Epithelial cell of prostate (primary cell): ENCODE measurements at regions not wholly inside any gene's neighbourhood (a gene's known extent, or its start where the extent isn't known, plus 50 kb on each side); places are given as distances from the start of the nearest gene placed in this dataset.
"Not testable (repeated sequence)": the region's sequence is repeated elsewhere in the genome, so short reads cannot be mapped to it uniquely, and the experiment has no call there.

Experiments used
- DNase-seq: peaks from one replicate; pipeline ENCODE4 v3.0.0-alpha.2; 2011; ENCODE audit warnings: low read depth, low spot score
- H3K27ac ChIP-seq: fragments of 450-650 bp; 2 replicates; pipeline ENCODE4 v1.5.1; 2017; ENCODE audit warnings: mild to moderate bottlenecking

DNA sequence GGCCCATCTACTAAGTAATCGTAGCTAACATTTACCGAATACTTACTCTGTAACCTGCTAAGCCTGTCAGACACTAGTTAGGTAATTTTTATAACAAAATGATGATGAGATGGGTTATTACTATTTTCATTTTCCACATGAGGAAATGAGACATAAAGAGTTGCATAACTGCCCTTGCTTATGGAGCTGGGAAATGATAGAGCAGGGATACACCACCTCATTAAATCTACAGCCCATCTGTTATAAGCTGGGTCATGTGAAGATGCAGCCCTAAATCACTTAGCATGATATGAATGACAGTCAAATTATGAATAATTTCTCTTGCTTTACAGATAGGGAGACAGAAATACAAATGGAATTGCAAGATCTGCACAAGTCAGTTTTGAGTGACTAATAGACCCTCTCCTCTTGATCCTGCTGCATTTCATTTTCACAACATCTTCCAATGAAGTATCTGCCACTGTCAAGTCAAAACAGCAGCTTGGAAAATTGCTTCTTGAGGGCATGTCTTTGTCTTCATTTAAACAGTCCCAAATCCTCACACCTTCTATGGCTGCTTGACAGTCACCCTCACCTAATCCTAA is 364.7 kb downstream of the PRELID2 start:
- H3K27ac ChIP-seq: no peak overlapping the region
- DNase-seq: no peak

DNA sequence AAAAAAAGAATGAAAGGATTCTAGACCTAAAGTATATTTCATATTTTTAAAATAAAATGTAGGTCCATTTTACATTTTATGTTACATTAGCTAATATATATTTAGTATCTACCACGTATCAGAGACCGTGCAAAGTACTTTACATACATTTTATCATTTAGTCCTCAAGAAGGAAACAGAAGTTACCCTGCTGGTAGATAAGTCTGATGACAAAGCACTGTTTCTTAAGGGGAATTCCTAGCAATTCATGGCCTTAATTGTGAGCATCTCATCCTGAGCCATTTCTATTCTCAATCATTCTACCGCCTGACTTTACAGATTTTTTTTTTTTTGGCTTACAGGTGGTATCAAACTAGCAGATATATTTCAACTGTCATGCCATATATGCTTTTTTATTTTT is 367.7 kb downstream of the PRELID2 start:
- no peak overlapping the region for H3K27ac ChIP-seq
- no peak for DNase-seq

DNA sequence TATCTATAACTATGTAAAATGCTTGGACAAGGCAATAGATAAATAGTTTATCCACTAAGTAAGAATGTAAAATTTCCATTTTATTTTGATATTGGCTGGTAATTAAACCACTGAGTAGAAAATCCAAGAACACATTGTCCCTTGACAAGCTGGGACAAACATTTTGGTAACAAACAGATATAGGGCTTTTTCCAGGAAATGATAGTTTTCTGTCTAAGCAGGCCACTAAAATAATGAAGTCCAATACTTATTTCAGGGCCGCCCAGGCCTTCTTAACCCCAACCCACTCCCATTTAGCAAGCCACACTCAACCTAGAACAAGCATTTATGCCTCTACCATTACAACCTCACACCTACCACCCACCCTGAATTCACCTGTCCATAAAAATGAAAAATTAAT is 368.6 kb downstream of the PRELID2 start:
- DNase-seq: no peak
- H3K27ac ChIP-seq: no peak overlapping the region

DNA sequence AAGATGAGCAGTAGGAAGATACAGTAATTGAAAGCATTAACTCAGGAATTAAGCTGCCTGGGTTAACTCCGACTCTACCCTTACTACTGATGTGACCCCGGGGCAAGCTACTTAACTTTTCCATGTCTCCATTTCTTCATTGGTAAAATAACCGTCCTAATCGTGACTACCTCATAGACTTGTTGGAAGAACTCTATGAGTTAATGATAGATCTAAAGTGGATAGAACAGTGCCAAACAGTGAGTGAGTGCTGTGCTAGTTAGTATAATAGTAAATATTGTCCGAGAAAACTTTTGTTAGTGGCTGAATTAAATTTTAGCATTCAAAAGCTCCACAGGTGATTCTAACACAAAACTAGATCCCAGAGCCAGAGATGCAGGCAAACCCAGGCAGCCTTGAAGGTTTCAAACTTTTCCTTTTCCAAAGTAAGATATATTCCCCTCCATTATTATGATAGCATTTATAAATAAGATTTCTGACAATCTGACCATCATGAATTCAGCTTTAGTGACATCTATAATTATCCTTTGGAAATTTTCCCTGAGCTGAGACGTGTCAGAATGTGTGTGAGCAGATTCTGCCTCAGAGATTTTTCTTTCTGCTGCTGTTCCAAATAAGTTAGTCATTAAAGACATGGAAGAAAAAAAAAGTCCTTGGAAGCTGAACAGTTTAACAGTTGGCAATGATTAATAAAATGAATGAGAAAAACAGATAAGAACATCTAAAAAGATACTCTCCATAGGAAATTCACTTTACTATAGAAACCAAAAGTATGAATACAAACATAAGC is 369.5 kb downstream of the PRELID2 start:
- no peak for DNase-seq
- H3K27ac ChIP-seq: no peak overlapping the region

DNA sequence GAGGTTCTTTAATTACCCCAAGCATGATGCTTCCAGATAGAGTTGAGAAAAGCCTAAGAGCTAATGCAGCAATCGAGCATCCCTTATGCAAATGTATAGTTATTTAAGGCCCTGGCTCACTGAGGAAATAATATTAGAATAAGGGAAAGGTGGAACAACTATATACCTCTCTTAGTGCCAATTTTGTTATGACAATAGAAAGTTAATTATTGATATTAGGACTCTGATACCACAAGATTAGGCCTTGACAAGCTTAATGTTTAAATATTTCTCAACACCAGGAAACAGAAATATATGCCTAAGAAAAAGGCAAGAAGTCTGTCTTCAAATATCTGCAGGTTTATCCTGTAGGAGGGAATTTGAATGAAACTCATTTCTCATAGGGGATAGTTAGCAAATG is 371.0 kb downstream of the PRELID2 start:
- no peak for DNase-seq
- no peak overlapping the region for H3K27ac ChIP-seq

DNA sequence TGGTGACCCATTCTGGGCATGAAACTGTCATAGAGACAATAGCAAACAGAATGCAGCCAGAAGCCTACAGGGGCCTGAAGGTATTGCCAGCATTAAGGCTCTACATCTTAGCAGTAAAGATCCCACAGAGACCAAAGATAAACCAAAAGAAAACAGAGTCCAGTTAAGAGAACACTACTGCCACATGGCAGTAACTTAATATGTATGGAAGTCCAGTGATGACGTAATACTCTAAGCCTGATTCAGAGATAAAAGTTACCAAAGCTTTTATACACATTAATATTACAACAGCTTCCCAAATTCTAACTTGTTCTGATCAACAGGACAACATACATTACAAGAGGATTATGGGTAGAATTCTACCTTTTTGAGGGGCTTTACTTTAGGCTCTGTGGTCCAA is 371.5 kb downstream of the PRELID2 start:
- no peak overlapping the region for H3K27ac ChIP-seq

DNA sequence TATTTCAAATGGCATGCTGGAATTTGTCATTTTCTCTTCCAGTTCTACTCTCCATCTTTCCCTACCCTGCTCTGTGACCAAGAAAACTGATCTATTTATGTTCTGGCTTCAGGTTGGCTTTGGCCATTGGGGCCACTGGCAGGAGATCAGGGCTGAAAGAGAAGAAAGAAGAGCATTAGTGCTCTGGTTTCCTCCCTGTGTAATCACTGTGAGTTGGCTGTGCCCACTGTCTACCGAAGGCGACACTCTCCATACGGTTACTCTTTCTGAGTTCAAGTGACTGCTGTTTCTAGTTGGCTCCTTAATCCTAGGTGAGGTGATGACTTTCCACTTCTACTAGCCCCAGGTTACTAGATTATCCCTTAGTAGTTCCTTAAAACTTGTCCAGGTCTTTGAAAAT is 372.6 kb downstream of the PRELID2 start:
- no peak for DNase-seq
- no peak overlapping the region for H3K27ac ChIP-seq

More for the DNA sequence above, 371.5 kb downstream of the PRELID2 start:
- no peak for DNase-seq

DNA sequence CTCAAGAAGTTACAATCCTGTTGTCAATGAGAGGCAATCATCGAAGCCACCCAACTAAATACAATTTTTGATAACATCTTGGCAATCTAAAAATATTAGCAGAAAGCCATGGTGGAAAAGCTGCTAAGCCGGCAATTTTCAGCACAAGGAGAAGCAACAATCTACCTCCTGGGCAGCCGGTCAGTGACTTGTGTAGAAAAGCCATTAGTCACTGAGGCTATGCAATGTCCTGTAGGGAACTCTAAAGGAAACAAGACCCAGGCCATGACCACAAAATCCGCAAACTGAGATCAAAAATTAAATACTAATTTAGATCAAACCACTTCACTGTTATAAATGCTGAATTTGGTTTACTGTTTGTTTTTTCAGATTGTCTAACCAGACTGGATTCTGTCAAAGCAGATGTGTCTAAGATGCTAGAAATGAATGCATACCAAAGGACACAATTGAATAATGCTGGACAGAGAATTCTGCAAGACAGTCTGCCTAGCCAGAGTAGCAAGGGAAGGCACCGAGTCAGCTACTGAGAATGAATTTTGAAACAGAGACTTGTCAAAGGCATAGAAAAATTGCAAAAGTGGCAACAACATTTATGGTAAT is 384.8 kb downstream of the PRELID2 start:
- no peak overlapping the region for H3K27ac ChIP-seq
- no peak for DNase-seq

DNA sequence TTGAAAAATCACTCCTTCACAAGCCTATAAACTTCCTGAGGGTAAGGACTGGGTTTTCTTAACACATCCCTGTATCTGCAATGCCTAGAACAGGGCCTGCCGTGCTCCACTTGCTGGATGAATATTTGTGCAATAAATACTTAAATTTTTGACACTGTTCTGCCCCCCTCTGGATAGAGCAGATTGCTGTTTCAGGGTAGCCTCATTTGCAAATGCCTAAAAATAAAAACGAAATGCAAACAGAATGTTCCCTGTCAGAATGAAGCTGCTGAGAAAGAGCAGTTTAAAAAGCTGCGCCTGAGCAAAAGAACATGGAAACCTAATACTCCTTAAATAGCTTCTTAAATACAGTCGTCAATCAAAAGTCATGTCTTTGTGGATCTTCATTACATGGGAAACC is 385.3 kb downstream of the PRELID2 start:
- no peak overlapping the region for H3K27ac ChIP-seq
- no peak for DNase-seq

DNA sequence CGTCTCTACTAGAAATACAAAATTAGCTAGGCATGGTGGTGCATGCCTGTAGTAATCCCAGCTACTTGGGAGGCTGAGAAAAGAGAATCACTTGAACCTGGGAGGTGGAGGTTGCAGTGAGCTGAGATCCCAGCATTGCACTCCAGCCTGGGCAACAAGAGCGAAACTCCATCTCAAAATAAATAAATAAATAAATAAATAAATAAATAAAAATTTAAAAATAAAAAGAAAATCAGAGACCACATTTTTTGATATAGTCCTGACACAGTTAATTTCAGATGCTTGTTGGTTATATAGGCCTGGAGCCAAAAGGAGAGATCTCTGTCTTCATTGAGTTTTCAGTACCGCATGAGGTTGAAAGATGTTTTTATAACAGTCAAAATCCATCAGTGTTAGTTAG is 388.3 kb downstream of the PRELID2 start:
- not testable (repeated sequence) for DNase-seq, H3K27ac ChIP-seq

DNA sequence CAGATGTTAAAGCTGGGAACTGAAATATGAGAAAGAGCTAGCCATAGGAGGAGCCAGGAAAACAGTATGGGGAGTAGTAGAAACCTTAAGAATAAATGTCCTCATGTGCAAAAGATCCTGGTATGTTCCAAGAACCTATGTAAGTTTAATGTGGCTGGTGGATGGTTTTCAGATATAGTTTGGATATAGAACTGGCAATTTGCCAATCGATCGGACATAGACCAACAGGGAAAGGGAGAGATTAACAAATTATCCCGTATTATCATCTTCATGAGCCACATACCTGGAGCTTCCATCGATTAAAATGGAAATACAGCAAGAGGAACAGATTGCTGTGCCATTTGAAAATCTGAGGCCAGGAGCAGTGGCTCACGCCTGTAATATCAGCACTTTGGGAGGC is 388.7 kb downstream of the PRELID2 start:
- H3K27ac ChIP-seq: no peak overlapping the region
- DNase-seq: no peak

DNA sequence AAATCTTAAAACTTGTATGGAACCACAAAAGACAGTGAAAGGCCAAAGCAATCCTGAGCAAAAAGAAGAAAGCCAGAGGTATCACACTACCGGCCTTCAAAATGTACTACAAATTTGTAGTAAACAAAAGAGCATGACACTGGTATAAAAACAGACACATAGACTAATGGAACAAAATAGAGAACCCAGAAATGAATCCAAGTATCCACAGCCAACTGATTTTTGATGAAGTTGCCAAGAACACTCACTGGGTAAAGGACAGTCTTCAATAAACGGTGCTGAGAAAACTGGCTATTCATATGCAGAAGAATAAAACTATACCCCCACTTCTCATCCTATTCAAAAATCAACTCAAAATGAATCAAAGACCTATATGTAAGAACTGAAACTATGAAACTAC is 390.1 kb downstream of the PRELID2 start:
- no peak for DNase-seq
- H3K27ac ChIP-seq: no peak overlapping the region

DNA sequence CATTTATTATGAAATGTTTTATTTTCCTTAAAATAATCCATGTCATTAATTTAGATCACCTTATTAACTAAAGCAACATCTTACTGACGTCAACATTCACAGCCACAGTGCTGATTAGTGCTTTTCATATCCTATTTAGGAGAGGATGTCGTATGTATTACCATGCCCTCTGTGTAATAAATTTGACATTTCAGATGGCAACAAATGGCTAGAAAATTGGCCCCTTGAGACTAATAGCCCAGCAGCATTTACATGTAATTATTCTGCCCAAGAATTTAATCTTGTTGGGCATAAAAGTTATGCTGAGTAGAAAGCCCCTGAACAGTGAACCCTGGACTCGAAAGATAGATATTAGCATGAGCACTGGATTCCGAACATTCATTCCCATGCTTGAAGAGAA is 391.2 kb downstream of the PRELID2 start:
- DNase-seq: no peak
- no peak overlapping the region for H3K27ac ChIP-seq

DNA sequence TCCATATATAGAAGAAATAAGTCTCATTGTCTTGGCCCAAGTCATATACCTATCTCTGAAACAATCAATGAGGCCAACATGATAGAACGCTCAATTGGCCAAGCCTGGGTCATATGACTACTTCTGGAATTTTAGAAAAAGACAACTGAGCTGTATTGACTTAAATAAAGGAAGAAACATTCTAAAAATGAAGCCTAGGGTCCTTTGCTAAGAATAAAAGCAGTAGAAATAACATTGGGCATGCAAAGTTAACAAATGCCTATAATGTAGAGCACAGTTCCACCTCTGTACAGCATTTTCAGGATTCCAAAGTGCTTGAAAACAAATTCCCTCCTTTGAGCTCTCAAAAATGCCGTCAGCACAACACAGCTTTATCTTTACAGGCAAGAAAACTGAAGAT is 391.8 kb downstream of the PRELID2 start:
- no peak overlapping the region for H3K27ac ChIP-seq
- DNase-seq: no peak

DNA sequence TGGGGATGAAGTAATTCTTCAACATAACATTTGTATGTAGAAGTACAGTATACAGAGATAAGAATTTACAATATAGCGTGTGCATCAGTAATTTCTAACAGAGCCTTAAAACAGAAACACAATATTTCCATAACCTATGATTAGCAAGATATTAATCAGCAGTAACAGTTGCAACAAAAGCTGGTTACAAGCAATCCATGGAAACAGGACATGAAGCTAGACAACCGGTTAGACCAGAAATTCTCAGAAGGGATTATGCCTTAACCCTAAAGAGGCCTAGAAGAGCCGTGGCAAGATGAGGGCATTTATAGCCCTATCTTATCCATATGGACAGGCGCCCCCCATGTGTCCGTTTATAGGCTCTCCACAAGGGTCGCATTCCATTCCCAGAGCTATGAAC is 392.5 kb downstream of the PRELID2 start:
- peak overlapping the region; percentile 24 for H3K27ac ChIP-seq

DNA sequence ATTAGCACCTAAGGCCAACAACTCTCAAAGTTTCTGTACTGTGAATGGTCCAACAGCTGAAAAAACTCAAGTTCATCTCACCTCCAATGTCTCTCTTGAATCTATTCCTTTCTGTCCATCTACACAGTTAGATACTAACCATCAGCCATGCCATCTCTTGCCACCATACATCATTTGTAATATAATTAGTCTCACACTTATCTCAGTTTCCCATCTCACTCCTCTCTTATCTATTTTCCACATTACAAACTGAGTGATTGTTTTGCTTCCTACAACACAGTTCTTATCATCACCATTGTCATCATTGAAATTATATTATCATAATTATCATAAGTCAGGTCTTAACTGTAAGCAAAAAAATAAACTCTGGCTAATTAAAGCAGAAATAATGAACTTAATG is 393.9 kb downstream of the PRELID2 start:
- DNase-seq: no peak

More for the DNA sequence above, 392.5 kb downstream of the PRELID2 start:
- DNase-seq: not testable (repeated sequence)

DNA sequence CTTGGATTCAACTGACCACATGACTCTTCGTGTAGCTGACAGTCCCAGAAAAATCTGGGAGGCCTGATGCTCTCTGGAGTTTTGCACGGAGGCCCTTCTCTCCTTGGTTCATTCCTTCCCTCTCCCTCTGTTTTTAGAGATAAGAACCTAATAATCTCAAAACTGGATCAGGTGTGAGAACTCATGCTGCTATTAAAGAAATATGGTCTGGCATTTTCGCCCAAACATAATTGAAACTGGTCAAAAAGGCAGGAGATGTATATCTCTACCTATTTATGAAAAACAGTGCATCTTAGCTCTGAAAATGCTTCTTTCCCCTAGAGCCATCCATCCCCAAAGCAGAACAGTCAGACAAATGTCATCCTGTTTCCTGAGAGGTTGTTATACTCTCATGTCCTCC is 397.5 kb downstream of the PRELID2 start:
- H3K27ac ChIP-seq: no peak overlapping the region
- DNase-seq: no peak

More for the DNA sequence above, 393.9 kb downstream of the PRELID2 start:
- H3K27ac ChIP-seq: no peak overlapping the region

DNA sequence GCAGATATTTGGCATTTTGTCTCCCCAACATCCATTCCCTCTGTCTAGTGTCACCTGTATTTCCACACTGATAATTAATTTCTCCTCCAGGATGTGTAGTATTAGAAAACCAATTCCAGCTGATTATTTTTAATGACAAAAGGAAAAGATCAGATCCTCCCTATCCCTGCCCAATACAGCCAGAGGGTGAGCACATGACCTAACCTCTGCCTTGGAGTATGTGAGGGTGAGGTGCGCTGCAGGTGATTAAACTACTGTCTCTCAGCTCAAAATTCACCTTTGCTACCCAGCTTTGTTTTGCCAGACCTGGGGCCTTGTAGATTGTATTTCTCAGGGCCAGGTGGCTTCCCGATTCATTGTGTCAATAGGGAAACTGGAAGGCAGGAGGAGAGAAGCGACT is 402.1 kb downstream of the PRELID2 start:
- H3K27ac ChIP-seq: no peak overlapping the region
- DNase-seq: no peak

DNA sequence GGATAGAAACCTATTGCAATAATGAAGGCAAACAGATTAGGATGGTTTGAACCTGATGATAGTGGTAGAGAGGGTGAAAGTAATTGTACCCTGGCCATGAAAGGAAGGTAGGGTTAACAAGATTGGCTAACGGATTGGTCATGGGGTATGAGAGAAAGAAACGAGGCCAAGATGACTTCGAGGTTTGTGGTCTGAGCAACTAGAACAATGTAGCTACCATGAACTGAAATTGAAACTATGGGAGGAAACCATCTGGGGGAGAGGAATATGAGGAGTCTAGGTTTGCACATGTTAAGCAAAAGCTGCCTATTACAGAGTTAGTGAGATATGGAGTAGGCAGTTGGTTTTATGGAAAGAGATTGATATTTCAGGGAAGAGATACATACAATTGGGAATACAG is 406.0 kb downstream of the PRELID2 start:
- no peak for DNase-seq
- H3K27ac ChIP-seq: no peak overlapping the region

DNA sequence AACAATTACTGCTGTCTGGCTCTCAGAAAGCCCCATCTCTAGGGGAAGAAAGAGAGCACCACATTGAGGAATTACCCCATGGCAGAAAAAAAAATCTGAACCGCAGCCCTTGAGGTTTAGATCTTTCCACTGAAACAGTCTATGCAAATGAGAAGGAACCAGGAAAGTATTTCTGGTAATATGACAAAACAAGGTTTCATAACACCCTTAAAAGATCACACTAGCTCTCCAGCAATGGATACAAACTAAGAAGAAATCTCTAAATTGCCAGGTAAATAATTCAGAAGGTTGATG is 427.1 kb downstream of the PRELID2 start:
- no peak for DNase-seq
- H3K27ac ChIP-seq: no peak overlapping the region

DNA sequence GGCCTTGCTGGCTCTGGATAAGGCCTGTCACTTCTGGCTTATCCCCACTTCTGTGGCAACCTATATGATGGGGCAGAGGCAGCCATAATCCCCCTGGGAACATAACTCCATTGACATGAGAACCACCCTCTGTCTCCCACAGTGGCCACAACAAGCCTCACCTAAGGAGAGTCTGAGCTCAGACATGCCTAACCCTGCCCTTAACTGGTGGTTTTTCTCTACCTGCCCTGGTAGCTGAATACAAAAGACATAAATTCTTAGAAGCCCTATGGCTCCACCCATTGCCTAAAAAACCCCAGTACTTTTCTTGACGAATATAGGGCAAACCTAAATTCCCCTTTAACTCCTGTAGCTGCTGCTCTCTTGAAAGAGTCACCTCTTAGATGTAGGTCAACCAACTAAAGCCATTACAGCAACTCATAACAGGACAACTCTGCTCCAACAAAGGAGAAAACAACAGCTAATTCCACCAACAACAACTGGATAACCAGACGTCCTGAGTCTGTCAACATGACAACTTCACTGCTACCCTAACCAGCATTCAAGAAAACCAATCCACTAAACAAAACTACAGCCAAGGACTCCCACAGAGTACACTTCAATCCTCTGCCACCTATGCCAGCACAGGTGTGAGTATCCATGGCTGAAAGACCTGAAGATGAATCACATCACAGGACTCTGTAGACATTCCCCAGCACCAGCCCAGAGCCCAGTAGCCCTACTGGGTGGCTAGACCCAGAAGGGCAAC is 427.7 kb downstream of the PRELID2 start:
- no peak for DNase-seq
- H3K27ac ChIP-seq: no peak overlapping the region
